Tibial nerve (tissue), 4 donors: ENCODE measurements at regions not wholly inside any gene's neighbourhood (a gene's known extent, or its start where the extent isn't known, plus 50 kb on each side); places are given as distances from the start of the nearest gene placed in this dataset.
A peak's percentile ranks its signal among the peaks of the same experiment; 100 is the strongest.

Source experiments
- DNase-seq, 2 donors: peaks; one replicate each; pipeline ENCODE4 v3.0.0-alpha.2; 2019; ENCODE audit warnings: low spot score in 2 of 2
- H3K27ac ChIP-seq, 4 donors: fragments of 200-600 bp; sonication (generic) in 3 of 4; one replicate each; pipeline ENCODE4 v1.5.1; 2017 to 2019; ENCODE audit warnings: mild to moderate bottlenecking in 1 of 4
- H3K27me3 ChIP-seq, 2 donors: fragments of 200-600 bp; sonication (generic) in 1 of 2; one replicate each; pipeline versions ENCODE4 v1.5.1 to v1.6.0; 2017 to 2019
- H3K36me3 ChIP-seq, 3 donors: fragments of 200-600 bp; sonication (generic); one replicate each; pipeline ENCODE4 v1.5.1; 2018 to 2019
- H3K4me1 ChIP-seq, 4 donors: fragments of 200-600 bp; sonication (generic) in 3 of 4; one replicate each; pipeline ENCODE4 v1.5.1; 2017 to 2019
- H3K4me3 ChIP-seq, 4 donors: fragments of 200-600 bp; sonication (generic) in 3 of 4; one replicate each; pipeline ENCODE4 v1.5.1; 2017 to 2019; ENCODE audit warnings: mild to moderate bottlenecking in 1 of 4, moderate library complexity in 1 of 4
- H3K9me3 ChIP-seq, 4 donors: fragments of 200-600 bp; sonication (generic) in 3 of 4; one replicate each; pipeline ENCODE4 v1.5.1; 2017 to 2019
- EP300 ChIP-seq, 2 donors: sonication (generic); formaldehyde crosslinking; IDR thresholded peaks; one replicate each; pipeline ENCODE4 v1.6.1; 2017; ENCODE audit warnings: antibody characterized with exemption in 2 of 2, mild to moderate bottlenecking in 1 of 2
- POLR2A ChIP-seq, 2 donors: fragments of 450-650 bp; IDR thresholded peaks; one replicate each; pipeline ENCODE4 v1.6.1; 2017; ENCODE audit warnings: antibody characterized with exemption in 2 of 2, mild to moderate bottlenecking in 2 of 2, moderate library complexity in 2 of 2
- WGBS, 2 donors: methylation state at CpG; one replicate each; pipeline ENCODE4 v1.1.5; 2018; 5-methylcytosine and 5-hydroxymethylcytosine counted together
- TF ChIP-seq, protein P1 (sequence below), 5 experiments: fragments of 200-600 bp in 3 of 5; fragments of 450-650 bp in 2 of 5; sonication (generic) in 3 of 5; IDR thresholded peaks; one replicate each; pipeline ENCODE4 v1.5.1; 2016 to 2019; ENCODE audit warnings: antibody characterized with exemption in 5 of 5, mild to moderate bottlenecking in 3 of 5, moderate library complexity in 2 of 5

DNA sequence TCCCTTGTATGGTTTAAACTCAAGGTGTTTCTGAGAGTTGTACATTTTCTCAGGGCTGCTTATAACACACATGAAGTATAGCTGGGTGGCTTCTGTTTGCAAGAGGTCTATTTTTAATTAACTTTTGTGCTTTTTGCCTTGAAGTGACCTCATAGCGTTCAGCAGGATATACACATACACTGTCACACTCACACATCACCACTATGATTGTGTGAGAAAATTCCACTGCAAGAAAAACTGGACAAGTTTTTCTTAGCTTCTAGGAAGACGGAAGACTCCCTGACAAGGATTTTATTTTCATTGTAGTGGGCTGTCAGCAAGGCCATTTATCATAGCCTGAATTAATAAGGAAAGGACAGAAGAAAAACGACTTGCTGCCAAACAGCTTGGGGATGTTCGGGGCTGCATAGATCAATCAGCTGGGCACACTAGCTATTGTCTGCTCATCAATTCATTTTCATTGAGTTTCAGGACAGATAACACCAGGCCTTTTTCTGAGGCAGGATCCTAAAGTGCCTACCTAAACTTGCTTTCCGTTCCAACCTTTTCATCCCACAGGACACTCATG lies 192.8 kb upstream of the CRBN start:
- peaks cover 0 to 22% (median 0%) of the 10 kb centered on the region in 4 donors for H3K9me3 ChIP-seq
- DNase-seq, result no peak
- no peak overlapping the region for H3K27ac ChIP-seq
- 49 to 51% methylated on average over 5 of the region's 5 CpGs for WGBS, 2 donors
- no peaks in the 10 kb centered on the region for H3K36me3 ChIP-seq
- no peaks in the 10 kb centered on the region for H3K27me3 ChIP-seq
- no peak overlapping the region for H3K4me3 ChIP-seq
- TF ChIP-seq EP300 (IDR thresholded peaks at IDR 0.05) (no peak), POLR2A (IDR thresholded peaks at IDR 0.05) (no peak)
- TF ChIP-seq, protein P1, sequence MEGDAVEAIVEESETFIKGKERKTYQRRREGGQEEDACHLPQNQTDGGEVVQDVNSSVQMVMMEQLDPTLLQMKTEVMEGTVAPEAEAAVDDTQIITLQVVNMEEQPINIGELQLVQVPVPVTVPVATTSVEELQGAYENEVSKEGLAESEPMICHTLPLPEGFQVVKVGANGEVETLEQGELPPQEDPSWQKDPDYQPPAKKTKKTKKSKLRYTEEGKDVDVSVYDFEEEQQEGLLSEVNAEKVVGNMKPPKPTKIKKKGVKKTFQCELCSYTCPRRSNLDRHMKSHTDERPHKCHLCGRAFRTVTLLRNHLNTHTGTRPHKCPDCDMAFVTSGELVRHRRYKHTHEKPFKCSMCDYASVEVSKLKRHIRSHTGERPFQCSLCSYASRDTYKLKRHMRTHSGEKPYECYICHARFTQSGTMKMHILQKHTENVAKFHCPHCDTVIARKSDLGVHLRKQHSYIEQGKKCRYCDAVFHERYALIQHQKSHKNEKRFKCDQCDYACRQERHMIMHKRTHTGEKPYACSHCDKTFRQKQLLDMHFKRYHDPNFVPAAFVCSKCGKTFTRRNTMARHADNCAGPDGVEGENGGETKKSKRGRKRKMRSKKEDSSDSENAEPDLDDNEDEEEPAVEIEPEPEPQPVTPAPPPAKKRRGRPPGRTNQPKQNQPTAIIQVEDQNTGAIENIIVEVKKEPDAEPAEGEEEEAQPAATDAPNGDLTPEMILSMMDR (IDR thresholded peaks at IDR 0.05), result no peak
- no peaks in the 10 kb centered on the region for H3K4me1 ChIP-seq

DNA sequence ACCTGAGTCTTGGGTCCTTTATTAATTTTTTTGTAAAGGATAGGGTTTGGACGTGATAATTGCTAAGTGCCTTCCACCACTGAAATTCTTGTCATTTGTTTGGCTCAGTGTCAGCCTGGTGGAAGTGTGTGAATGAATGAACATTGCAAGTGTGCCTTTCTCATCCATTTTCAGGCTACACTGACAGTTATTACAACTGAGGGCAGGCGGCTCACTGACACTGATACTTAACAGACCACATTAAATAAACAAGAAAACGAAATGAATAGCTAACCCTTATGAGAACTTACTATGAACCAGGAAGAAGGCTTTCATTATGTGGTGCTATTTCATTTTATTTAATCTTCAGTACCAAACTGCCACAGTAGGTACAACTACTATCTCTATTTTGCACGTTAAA lies 188.8 kb upstream of the CRBN start:
- no peak for DNase-seq
- Histone ChIP-seq H3K9me3 (peaks cover 0 to under 1% (median 0%) of the 10 kb centered on the region in 4 donors), H3K36me3 (no peaks in the 10 kb centered on the region), H3K4me3 (no peak overlapping the region), H3K27me3 (no peaks in the 10 kb centered on the region), H3K4me1 (no peaks in the 10 kb centered on the region), H3K27ac (no peak overlapping the region)
- 53 to 54% methylated on average over 4 of the region's 4 CpGs for WGBS, 2 donors
- TF ChIP-seq POLR2A (IDR thresholded peaks at IDR 0.05) (no peak), EP300 (IDR thresholded peaks at IDR 0.05) (no peak)
- TF ChIP-seq, protein P1 (IDR thresholded peaks at IDR 0.05), result no peak

DNA sequence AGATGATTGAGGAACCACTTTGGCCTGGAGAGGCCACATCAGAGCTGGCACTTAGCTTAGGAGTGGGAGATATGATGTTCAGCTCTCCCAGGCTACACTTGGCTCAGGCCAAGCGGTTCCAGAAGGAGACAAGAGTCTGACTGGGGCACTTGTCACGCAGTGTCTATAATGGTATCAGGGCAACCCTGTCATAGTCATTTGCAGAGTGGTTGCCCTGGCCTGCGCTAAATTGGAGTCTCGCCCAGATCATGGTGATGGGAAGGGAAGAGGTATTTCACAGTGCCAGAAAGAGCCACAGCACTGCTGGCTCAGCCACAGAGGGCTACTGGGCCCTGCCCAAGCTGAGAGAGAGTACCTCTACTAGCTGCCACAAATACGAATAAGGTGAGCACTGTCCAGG lies 186.9 kb upstream of the CRBN start:
- H3K4me1 ChIP-seq, result no peaks in the 10 kb centered on the region
- TF ChIP-seq POLR2A (IDR thresholded peaks at IDR 0.05), result no peak
- TF ChIP-seq EP300 (IDR thresholded peaks at IDR 0.05), result no peak
- TF ChIP-seq, protein P1 (IDR thresholded peaks at IDR 0.05), result no peak
- H3K27ac ChIP-seq, result no peak overlapping the region
- H3K27me3 ChIP-seq, result no peaks in the 10 kb centered on the region
- H3K9me3 ChIP-seq, result no peaks in the 10 kb centered on the region
- DNase-seq, result no peak
- WGBS, 2 donors, result 86 to 94% methylated on average over 5 of the region's 5 CpGs
- H3K36me3 ChIP-seq, result no peaks in the 10 kb centered on the region
- H3K4me3 ChIP-seq, result no peak overlapping the region

DNA sequence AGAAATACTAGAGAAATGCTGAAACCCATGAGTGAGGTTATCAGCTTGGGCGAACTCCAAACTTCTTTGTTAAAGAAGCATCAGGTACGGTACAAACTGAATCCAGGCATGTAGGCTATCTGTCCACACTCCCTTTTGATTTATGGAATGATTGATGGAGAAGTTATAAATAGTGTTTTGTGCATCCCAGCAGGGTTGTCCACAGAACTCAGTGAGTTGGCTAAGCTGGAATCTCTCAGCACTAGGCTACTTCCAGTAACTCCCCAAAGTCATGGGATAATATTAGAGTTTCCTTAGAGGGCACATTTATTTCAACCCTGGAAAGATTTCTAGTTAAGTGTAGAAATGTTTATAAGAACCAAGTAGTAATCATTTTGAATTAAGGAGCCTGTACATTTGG lies 186.2 kb upstream of the CRBN start:
- H3K4me1 ChIP-seq, result no peaks in the 10 kb centered on the region
- H3K27ac ChIP-seq, result no peak overlapping the region
- TF ChIP-seq POLR2A (IDR thresholded peaks at IDR 0.05) (no peak), EP300 (IDR thresholded peaks at IDR 0.05) (no peak)
- TF ChIP-seq, protein P1 (IDR thresholded peaks at IDR 0.05), result no peak
- H3K4me3 ChIP-seq, result no peak overlapping the region
- DNase-seq, result no peak
- H3K27me3 ChIP-seq, result no peaks in the 10 kb centered on the region
- WGBS, 2 donors, result 86 to 93% methylated on average over 2 of the region's 2 CpGs
- no peaks in the 10 kb centered on the region for H3K9me3 ChIP-seq
- H3K36me3 ChIP-seq, result no peaks in the 10 kb centered on the region

DNA sequence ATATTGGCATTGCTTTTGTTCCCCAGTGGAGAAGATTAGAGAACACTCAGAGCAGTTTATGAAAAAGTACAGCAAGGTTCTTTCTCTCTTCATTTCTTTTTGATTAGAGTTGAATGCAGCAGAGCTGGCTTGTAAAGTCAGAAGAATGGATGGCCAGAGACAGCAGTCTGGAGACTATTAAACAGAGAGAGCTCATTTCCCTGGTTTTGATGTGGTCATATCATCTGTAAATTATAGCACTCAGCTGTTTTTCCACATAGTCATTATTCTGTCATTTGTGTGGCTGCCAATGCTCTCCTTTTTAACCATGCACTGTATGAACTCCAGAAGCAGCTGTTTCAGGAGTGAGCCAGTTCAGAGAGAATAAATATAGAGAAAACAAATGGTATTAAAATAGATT lies 177.4 kb upstream of the CRBN start:
- Histone ChIP-seq H3K27me3 (no peaks in the 10 kb centered on the region), H3K27ac (peak overlapping the region in 3 of 4 donors; percentile 30 to 82 (median 36)), H3K9me3 (no peaks in the 10 kb centered on the region), H3K4me3 (no peak overlapping the region), H3K4me1 (peaks cover 0 to 14% (median 0%) of the 10 kb centered on the region in 4 donors), H3K36me3 (no peaks in the 10 kb centered on the region)
- DNase-seq, result no peak
- TF ChIP-seq, protein P1 (IDR thresholded peaks at IDR 0.05), result no peak
- no peak for TF ChIP-seq EP300 (IDR thresholded peaks at IDR 0.05)
- no peak for TF ChIP-seq POLR2A (IDR thresholded peaks at IDR 0.05)
